ENCODE measurements at regions not wholly inside any gene's neighbourhood (a gene's known extent, or its start where the extent isn't known, plus 50 kb on each side); places are given as distances from the start of the nearest gene placed in this dataset.

DNA sequence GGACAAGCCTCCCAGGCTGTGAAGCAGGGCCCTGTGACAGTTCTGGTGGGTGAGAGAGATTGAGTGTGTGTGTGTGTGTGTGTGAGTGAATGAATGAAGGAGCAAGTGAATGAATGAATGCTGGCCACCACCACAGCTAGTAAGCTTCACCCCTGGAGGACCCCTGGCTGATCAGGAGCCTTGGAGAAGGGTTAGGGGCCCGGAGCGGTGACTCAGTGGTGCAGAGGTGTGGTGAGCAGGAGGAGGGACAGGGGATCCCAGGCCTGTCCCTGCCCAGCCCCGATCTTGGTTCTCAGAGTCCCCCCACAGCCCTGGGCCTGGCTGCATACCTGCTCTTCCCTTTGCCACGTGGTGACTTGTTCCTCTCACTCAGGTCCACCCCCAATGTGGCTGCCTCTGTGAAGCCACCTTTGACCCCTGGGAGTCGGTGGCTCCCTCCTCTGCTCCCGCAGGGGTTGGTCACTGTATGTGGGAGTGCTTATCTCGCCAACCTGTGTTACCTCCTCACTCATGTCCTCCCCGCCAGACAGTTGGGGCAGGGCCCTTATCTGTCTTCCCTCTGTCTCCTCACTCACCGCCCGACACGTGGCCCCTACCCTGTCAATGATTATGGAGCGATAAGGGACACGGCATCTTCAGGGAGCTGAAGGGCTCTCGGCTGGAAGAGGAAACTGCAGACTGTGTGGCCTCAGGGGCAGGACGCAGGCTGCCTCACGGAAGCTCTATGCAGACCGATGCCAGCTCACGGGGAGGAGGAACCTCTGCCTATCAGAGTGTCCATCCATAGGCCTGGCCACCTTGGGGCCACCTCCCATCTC lies 99.9 kb upstream of the PITX1 start (continued):
- TF ChIP-seq ZNF687 (CRISPR knock-in tag; IDR thresholded peaks at IDR 0.05) (peak; percentile 97), ETS1 (CRISPR knock-in tag; IDR thresholded peaks at IDR 0.05) (no peak), NR2C2 (CRISPR knock-in tag; IDR thresholded peaks at IDR 0.05; ENCODE audit: borderline replicate concordance) (peak; percentile 92), MNT (IDR thresholded peaks at IDR 0.05) (peak; percentile 5; the same call in 1 of the 2 replicates), ZNF44 (CRISPR knock-in tag; IDR thresholded peaks at IDR 0.05) (0 out of 2 replicates have a peak, but pooled peaks have one; percentile 43), ZNF772 (CRISPR knock-in tag; IDR thresholded peaks at IDR 0.05) (peak; percentile 75), SALL1 (CRISPR knock-in tag; IDR thresholded peaks at IDR 0.05) (peak; percentile 52; the same call in 1 of the 2 replicates), ZNF263 (CRISPR knock-in tag; IDR thresholded peaks at IDR 0.05) (no peak), HBP1 (CRISPR knock-in tag; IDR thresholded peaks at IDR 0.05; ENCODE audit: low read depth) (no peak), CHCHD3 (CRISPR knock-in tag; IDR thresholded peaks at IDR 0.05) (0 out of 2 replicates have a peak, but pooled peaks have one; percentile 44), ZNF230 (CRISPR knock-in tag; IDR thresholded peaks at IDR 0.05) (peak; percentile 64; the same call in 1 of the 2 replicates), MBD4 (IDR thresholded peaks at IDR 0.05; ENCODE audit: borderline replicate concordance, low read length) (no peak), ZNF564 (CRISPR knock-in tag; IDR thresholded peaks at IDR 0.05) (0 out of 2 replicates have a peak, but pooled peaks have one; percentile 57), KAT7 (CRISPR knock-in tag; IDR thresholded peaks at IDR 0.05; ENCODE audit: borderline replicate concordance) (no peak), GABPA (IDR thresholded peaks at IDR 0.05; ENCODE audit: low read depth, low read length) (no peak), GABPA (CRISPR knock-in tag; IDR thresholded peaks at IDR 0.05; ENCODE audit: low read depth) (no peak)
- TF ChIP-seq, protein P1, sequence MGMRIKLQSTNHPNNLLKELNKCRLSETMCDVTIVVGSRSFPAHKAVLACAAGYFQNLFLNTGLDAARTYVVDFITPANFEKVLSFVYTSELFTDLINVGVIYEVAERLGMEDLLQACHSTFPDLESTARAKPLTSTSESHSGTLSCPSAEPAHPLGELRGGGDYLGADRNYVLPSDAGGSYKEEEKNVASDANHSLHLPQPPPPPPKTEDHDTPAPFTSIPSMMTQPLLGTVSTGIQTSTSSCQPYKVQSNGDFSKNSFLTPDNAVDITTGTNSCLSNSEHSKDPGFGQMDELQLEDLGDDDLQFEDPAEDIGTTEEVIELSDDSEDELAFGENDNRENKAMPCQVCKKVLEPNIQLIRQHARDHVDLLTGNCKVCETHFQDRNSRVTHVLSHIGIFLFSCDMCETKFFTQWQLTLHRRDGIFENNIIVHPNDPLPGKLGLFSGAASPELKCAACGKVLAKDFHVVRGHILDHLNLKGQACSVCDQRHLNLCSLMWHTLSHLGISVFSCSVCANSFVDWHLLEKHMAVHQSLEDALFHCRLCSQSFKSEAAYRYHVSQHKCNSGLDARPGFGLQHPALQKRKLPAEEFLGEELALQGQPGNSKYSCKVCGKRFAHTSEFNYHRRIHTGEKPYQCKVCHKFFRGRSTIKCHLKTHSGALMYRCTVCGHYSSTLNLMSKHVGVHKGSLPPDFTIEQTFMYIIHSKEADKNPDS (CRISPR knock-in tag; IDR thresholded peaks at IDR 0.05): no peak

Data from HepG2 (cell line).